Embryonic facial prominence (tissue), 1 donor: ENCODE measurements at regions not wholly inside any gene's neighbourhood (a gene's known extent, or its start where the extent isn't known, plus 50 kb on each side); places are given as distances from the start of the nearest gene placed in this dataset.
"Not testable (repeated sequence)": the region's sequence is repeated elsewhere in the genome, so short reads cannot be mapped to it uniquely, and the experiment has no call there.

ENCODE experiments used
- DNase-seq: peaks from one replicate; pipeline ENCODE4 v3.0.0-alpha.2; 2016; ENCODE audit errors: extremely low spot score

DNA sequence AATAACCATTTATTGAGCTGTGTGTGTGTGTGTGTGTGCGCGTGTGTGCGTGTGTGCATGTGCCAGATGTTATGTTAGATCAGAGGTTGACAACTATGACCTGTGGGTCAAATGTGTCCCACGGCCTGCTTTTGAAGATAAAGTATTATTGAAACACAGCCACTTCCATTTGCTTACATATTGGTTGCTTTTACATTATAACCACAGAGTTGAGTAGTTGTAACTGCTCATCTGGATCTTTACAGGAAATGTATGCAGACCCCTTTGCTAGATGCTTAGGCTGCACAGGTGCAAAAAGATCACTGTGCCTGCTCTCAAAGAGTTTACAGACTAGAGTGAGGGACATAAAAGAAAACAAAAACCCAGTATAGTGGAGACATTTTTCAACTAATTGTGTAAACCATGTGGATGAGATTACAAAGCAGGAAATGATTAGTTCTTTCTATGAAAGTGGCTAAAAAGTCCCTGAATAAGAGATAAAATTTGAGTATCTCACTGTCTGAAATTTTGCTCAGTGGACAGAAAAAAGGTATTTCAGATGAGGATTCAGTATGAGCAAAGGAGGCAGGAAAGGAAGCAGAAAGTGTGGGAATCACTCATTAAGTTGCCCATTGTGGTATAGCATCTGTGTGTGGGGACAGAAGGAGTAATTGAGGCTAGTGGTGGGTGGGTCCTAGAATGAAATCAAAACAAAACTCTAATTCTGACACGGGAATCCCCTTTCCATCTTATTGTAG lies 188.4 kb downstream of the PAH start:
- DNase-seq = no peak

DNA sequence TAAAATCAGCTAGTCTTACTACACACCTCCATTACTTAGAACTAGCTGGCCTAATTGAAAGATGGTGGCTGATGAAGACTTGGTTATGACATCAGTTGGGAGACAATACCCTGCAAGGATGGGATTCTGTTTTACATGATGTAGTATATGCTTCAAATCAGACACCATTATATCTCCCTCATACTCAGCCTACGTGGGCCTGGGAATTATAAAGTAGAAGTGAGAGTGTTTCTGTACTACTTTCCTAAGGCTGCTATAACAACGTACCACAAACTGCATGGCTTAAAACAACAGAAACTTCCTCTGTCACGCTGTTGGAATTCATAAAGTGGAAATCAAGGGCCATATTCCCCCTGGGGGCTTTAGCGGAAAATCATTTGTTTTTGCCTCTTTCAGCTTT lies 190.4 kb downstream of the PAH start:
- DNase-seq = no peak

DNA sequence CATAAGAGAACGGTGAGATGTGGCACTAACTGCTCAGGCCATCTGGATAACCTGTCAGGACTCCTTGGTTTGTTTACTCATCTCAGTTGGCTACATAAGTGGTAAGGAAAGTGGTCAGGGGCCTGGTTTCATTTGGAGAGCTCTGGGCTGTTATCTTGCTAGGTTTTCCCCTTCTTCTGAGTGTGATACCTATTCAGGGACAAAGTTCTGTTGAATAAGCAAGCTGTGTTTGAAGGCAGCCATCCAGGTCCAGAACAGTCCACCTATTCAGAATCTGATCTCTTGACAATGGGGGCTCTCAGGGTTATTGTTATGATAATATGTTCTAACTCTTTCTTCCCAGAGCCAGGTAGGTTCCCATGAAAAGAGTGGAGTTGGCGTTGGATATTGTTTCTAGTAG lies 194.9 kb downstream of the PAH start:
- DNase-seq = no peak

DNA sequence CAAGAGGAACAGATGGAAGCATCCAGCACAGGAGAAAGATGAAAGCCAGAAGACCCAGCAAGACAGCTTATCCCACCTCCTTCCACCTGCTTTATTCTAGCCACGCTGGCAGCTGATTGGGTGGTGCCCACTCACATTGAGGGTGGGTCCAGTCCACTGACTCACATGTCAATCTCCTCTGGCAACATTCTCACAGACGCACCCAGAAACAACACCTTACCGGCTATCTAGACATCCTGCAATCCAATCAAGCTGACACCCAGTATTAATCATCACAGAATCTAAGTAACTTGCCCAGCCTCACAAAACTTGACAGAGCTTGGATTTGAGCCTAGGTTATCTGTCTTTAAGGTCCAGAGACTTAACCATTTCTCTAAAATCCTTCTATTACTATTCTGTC lies 208.9 kb downstream of the PAH start:
- DNase-seq = no peak

DNA sequence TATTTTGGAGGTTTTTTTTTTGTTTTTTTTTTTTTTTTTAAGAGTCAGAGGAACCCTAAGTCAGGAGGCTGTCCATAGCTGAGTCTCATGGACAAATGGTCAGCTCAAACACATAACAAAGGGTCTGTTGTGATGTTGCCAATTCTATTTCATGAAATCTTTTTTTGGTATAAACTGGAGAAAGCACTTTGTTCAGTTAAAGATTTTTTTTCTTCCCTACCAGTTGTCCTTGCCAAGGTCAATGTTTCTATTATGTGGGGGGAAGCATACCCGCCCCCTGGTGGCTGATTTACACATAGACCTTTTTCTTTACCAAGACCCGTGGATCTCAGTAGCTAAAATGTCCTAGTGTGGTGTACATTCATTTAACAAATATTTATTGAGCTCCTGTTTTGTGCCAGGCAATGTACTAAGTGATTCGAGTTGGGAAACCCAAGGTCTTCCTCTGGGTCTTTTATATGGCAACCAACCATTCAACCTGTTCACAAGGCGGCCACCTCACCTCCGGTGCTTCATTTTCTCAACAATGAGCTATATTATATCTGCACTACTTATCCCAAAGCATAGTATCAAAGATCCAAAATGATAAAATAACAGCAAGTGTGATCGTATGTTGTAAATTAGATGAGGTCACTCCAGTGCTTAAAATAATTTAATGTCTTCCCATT lies 214.5 kb downstream of the PAH start:
- DNase-seq = no peak

DNA sequence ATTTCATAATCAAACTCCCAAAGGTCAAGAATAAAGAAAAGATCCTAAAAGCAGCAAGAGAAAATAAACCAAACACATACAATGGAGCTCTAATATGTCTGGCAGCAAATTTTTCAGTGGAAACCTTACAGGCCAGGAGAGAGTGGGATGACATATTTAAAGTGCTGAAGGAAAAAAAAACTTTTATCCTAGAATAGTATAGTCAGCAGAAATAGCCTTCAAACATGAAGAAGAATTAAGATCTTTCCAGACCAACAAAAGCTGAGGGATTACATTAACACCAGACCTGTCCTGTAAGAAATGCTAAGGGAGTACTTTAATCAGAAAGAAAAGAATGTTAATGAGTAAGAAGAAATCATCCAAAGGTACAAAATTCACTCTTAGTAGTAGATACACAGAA lies 215.7 kb upstream of the IGF1 start:
- no peak for DNase-seq

DNA sequence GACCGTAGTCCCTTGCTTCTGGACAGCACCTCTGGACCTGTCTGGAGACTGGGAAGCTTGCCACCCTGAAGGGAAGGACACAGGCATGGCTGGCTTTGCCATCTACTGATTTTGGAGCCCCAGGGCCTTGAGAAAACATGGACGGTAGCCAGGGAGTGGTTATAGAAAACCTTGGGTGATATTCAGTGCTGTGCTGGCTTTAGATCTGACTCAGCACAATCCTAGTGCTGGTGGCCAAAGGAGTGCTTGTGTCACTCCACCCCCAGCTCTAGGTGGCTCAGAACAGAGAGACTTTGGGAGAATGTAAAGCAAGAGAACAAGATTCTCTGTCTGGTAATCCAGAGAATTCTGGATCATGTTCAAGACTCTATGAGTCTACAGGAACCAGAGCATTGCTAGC lies 214.5 kb upstream of the IGF1 start:
- no peak for DNase-seq

DNA sequence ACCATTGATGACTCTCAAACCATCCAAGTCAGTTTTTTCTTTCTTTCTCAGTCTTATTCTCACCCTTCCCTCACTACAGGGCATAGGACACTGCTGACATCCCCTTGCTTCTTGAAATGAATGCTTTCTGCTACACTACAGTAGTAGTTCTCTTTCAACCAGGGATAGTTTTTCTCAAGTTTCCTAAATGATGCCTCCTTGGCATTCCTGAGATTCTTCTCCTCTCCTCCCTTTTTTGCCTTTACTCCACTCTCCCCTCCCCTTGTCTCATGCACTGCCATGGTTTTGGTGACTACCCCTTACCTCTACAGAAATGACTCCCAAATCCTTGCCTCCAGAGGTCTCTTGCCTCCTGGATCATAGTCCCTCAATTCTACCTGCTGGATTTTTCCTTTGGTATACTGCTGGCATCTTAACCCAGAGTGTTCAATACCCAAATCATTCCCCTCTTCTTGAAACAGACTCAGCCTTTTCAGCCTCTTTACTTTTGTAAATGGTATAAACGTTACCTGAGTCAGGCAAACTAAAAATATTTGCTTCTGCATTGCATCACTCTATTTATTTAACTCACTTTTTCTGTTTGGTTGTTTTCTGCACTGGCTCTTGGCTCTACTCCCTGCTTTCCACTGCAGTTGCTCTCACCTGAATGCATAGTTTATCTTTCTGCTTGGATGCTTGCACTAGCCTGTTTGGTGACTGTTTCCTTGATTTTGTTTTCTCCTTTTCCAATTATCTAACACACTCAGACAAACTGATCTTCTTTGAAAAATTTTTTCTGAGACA lies 211.6 kb upstream of the IGF1 start:
- DNase-seq = no peak

DNA sequence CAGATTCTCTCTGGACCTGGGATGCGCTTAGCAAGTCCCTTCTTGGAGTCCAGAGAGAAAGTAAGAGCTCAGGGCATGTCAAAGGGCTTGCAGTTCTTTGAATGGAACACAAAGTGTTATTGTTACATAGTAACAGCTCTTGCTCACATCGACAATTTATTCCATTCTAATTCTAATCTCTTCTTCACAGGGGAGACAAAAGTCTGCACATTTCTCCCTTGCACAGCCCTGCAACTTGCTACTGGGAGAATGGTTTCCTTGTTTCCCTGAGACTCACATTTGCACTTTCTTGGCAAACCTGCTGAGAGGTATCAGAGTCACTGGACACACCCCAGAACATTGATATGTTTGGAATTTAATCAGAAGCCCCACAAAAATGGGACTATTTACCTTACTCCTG lies 209.9 kb upstream of the IGF1 start:
- DNase-seq = no peak

DNA sequence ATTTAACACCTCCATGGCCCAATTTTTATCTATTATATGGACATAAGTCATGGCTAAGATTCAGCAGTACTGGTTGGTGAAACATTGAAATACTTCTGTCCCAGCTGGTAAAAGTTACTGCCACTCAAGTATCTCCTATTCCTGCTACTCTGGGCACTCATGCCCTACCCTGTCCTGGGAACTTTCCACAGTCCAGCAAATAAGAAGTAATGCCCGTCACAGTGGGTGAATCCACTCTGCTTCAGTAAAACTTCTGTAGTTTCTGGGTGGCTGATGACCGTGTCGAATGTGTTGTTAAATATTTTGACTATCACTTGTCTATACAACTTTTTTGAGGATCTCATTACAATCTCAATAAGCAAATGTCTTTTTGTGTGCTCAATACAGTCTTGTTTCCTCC lies 209.3 kb upstream of the IGF1 start:
- no peak for DNase-seq

DNA sequence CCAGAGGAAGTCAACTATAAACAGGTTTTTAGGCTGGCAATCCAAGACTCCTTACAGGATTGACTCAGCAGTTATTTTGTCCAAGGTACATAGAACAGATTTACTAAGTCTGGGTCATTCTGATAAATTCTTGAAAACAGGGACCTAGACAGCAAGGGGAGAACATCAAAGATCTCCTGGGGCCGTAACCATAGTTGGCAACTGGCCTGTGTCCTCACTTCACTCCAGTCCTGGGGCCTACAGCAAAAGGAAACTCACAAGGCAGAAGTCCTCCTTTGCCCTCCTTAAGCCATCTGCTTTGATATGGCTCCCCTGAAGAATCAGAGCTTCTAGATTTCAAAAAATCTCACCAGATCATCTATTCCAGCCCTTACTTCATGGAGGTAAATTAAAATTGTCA lies 207.2 kb upstream of the IGF1 start:
- DNase-seq = no peak

DNA sequence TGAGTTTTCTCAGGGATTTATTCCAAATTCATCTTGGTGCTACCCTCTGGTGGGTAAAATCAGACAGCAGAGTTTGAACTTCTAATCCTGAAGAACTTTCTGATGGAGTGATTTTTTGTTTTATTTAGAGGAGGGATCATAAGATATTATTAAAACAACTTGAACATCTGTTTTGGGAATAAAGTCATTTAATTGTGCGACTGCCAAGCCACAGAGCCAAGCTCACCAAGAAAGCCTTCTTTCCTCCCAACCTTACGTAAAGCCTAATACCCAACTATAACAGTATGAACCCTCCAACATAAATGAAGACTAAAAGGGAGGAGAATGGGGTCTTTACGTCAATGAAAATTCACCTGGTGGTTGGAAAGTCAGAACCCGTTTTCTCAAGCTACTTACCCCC lies 205.5 kb upstream of the IGF1 start:
- no peak for DNase-seq

DNA sequence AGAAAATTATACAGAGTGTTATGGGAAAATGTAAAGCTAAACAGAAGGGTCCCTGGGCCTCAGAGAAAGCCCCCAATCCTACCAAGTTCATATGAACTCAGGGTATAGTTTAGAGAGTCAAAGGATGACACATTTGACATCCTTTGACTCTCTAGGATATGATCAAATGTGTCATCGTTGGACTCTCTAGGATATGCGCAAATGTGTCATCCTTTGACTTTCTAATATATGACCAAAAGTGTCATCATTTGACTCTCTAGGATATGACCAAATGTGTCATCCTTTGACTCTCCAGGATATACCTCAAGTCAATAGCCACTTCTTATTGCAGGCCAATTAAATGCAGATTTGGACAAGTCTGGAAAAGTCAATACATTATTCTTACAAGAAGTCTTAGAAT lies 204.8 kb upstream of the IGF1 start:
- DNase-seq = no peak

DNA sequence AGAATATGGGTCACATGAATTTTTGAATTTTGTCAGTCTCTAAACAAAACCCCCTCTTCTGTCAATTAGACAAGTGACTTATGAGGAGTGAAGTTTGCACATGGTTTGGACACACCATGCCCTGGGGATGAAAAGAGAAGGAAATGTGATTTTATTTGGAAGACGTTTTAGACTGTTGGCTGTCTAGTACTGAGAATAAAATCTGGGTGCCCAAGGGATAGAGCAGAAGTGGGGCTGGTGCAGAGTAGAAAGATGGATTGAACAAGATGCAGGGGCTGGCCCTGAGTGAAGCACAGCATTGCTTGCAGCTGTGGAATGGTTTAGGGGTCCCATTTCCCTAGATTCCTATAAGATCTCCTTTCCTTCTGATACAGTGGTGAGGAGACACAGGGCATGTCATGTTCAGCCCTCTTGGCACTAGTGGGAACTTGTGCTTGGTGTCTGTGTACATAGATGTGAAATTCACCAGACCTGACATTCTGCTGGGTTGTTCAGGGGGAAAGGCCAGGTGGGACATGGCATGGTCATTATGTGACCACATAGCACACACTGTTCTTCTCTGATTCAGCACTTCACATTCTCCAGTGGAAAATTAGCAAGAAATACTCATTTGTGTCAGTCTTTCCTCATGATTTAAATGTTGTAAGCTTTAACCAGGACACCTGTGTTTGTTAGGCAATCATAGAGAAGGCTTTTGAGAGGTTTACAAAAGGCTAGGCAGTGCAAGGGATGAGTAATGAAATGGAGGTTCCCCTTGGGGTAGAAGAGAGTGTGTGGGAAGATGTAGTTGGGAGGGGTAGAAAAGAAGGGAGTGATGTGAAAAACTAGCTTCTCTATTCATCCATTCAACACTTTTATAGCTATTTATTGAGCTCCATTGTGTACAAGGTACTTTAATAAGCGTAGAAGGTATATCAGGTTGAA lies 202.3 kb upstream of the IGF1 start:
- DNase-seq = no peak

DNA sequence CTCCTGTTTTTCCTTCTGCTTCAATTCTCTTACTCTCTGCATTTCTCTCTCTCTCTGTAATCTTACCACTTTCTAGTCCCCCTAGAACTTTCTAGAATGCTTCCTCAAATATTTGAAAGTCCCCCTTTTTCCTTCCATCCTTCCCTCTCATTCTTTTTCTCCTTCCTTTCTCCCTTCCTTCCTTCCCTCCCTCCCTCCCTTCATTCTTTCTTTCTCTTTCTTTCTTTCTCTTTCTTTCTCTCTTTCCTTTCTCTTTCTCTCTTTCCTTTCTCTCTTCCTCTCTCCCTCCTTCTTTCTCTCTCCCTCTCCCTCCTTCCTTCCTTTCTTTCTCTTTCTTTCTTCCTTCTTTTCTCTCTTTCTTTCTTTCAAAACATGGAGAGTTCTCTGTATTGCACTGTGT lies 201.4 kb upstream of the IGF1 start:
- no peak for DNase-seq

DNA sequence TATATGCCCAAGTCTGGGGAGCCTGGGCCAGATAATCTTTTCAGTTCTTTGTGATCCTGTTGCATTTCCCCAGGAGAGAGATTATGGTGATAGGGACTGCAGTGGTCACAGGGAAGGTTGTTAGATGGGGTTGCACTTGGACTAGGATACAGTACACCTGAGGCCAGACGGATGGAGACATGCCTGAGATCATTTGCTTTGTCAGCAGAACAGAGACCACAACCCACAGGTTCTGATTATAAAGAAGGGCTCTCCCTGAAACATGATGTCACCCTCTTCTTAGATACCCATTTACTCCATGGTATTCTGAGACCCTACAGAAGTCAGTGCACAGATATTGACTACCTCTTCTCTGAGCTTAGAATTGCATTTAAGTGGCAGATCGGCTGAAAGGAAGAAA lies 200.9 kb upstream of the IGF1 start:
- no peak for DNase-seq

DNA sequence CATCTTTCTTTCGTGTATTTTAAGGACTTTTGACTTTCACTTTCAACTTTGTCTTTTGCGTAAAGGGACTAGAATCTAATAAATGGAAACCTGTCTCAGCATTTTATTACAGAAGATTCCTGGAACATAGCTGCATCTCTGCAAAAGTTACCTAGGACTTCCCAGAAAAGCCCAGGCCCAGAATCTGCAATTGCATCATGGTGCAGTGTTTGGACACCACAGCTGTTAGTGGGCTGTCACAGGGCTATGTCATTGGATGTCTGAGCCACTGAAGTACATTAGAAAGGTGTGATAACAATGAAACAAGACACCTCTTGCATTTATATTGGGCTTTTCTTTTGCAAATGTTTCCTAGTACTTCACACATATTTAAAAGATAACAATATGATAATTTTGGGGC lies 199.9 kb upstream of the IGF1 start:
- no peak for DNase-seq

DNA sequence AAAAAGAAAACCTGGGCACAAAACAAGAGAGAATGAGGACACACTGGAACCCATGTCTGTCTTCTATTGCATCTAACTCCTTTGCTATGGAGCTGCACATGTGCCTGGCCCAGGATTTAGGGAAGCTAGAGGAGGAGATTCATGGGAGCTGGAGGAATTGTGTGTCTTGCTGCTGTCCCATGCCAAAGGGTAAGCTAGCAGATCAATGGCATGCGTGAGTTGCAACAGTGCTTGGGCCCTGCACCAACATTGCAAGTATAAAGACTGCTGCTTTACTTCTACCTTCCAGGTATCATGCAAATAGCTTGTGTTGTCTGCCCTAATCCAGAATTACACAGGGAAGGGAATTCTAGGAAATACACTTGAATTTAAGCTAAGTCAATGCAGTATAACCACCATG lies 196.4 kb upstream of the IGF1 start:
- DNase-seq = no peak

DNA sequence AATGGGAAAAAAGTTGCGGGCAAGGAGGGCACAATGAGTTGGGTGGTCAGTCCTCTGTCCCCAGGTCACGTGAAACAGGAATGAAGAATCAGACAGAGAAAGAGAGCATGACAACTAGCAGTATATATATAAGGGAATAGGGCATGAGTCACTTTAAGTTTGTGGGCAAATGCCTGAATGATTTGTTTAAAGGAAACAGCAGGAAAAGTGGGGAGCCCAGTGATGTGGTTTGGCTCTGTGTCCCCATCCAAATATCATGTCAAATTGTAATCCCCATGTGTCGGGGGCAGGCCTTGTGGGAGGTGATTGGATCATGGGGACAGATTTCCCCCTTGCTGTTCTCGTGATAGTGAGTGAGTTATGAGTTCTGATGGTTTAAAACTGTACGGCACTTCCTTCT lies 195.3 kb upstream of the IGF1 start:
- DNase-seq = no peak

DNA sequence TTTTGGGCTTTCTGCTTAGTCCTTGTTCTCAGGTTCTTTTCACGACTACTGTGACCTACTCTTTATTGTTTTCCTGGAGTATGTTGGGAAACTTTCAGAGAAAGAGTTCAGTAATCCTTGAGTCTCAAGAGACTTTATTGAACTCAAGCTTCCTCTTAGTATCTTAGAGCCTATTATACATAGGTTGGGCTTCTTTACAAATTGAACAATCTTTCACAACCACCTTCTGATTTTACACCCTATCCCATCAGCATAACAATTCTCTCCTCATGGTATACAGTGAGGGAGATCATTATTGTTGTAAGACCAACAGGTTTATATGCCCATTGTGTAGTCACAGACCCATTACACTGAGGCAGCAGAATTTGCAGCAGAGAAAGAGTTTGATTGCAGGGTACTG lies 193.2 kb upstream of the IGF1 start:
- no peak for DNase-seq

DNA sequence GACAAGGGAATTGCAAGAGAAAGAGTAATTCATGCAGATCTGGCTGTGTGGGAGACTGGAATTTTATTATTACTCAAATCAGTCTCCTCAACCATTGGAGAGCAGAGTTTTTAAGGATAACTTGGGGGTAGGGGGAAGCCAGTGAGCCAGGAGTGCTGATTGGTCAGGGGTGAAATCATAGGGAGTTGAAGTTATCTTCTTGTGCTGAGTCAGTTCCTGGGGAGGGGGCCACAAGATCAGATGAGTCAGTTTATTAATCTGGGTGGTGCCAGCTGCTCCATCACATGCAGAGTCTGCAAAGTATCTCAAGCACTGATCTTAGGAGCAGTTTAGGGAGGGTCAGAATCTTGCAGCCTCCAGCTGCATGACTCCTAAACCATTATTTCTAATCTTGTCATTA lies 191.8 kb upstream of the IGF1 start:
- DNase-seq = not testable (repeated sequence)

DNA sequence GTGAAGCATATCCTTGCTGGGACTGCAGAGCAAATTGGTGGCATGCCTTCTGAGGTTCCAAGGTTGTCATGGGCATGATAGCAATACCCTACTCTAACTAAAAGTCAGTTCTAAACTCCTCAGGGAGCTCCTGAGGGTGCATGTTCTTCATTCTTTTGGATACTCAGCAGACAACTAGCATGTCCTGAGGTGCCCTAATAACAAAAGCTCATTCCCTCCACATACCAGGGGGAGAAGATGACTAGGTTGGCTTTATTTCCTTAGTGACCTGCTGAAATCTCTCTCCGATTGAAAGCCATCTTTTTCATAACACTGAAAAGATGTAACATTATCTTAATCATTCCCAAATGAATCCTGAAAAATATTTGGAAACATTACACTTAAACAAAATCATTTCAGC lies 188.7 kb upstream of the IGF1 start:
- no peak for DNase-seq
